GM23338 (cell line): ENCODE measurements at regions not wholly inside any gene's neighbourhood (a gene's known extent, or its start where the extent isn't known, plus 50 kb on each side); places are given as distances from the start of the nearest gene placed in this dataset.

ENCODE experiments used
- ATAC-seq: fragments of 200-7000 bp; cut with Tn5 transposase; 3 replicates; pipeline ENCODE4 v1.9.1; 2020
- DNase-seq: peaks from one replicate; pipeline ENCODE4 v3.0.0-alpha.2; 2015; ENCODE audit warnings: low spot score
- H2AFZ ChIP-seq: fragments of 200-600 bp; sonication (generic); 2 replicates; pipeline ENCODE4 v1.8.0; 2016; ENCODE audit warnings: antibody characterized with exemption, mild to moderate bottlenecking, moderate library complexity
- H3F3A ChIP-seq: fragments of 200-600 bp; sonication (generic); replicated peaks from 2 replicates; pipeline ENCODE4 v1.8.0; 2017; ENCODE audit warnings: antibody characterized with exemption, mixed run types, low read depth
- H3K27ac ChIP-seq: fragments of 200-600 bp; sonication (generic); 2 replicates; pipeline ENCODE4 v1.6.1; 2016; ENCODE audit warnings: low read depth
- H3K27me3 ChIP-seq: fragments of 200-600 bp; sonication (generic); 2 replicates; pipeline ENCODE4 v1.8.0; 2016; ENCODE audit warnings: mild to moderate bottlenecking, mixed run types, moderate library complexity; ENCODE audit not compliant: insufficient read depth
- H3K36me3 ChIP-seq: fragments of 200-600 bp; sonication (generic); 2 replicates; pipeline ENCODE4 v1.8.0; 2016; ENCODE audit warnings: mild to moderate bottlenecking; ENCODE audit not compliant: insufficient read depth
- H3K4me1 ChIP-seq: fragments of 200-600 bp; sonication (generic); 2 replicates; pipeline ENCODE4 v1.8.0; 2016; ENCODE audit warnings: mild to moderate bottlenecking, moderate library complexity; ENCODE audit not compliant: insufficient read depth
- H3K4me2 ChIP-seq: fragments of 200-600 bp; sonication (generic); 2 replicates; pipeline ENCODE4 v1.7.1; 2017; ENCODE audit warnings: mixed run types
- H3K4me3 ChIP-seq: fragments of 200-600 bp; sonication (generic); 2 replicates; pipeline ENCODE4 v1.6.1; 2016; ENCODE audit warnings: mixed run types
- H3K79me2 ChIP-seq: fragments of 200-600 bp; sonication (generic); replicated peaks from 2 replicates; pipeline ENCODE4 v1.8.0; 2017; ENCODE audit warnings: mild to moderate bottlenecking; ENCODE audit not compliant: insufficient read depth
- H3K9me2 ChIP-seq: fragments of 200-600 bp; sonication (generic); 2 replicates; pipeline ENCODE4 v1.8.0; 2017; ENCODE audit not compliant: insufficient read depth
- H4K20me1 ChIP-seq: fragments of 200-600 bp; sonication (generic); replicated peaks from 2 replicates; pipeline ENCODE4 v1.8.0; 2017; ENCODE audit warnings: mild to moderate bottlenecking; ENCODE audit not compliant: insufficient read depth
- H3K27ac Mint-ChIP-seq: 2 replicates; pipeline ENCODE4 v1.8.0; 2020; ENCODE audit warnings: inconsistent platforms, mild to moderate bottlenecking, moderate library complexity, mixed read lengths
- H3K27me3 Mint-ChIP-seq: 3 replicates; pipeline ENCODE4 v1.8.0; 2022; ENCODE audit warnings: low read depth, mild to moderate bottlenecking, moderate library complexity, mixed read lengths, inconsistent platforms; ENCODE audit not compliant: insufficient read depth, poor library complexity
- H3K36me3 Mint-ChIP-seq: 3 replicates; pipeline ENCODE4 v1.8.0; 2021; ENCODE audit warnings: low read depth, mild to moderate bottlenecking, inconsistent platforms, moderate library complexity, mixed read lengths
- H3K4me1 Mint-ChIP-seq: 3 replicates; pipeline ENCODE4 v1.8.0; 2020; ENCODE audit warnings: mild to moderate bottlenecking, inconsistent platforms, mixed read lengths
- H3K4me3 Mint-ChIP-seq: 3 replicates; pipeline ENCODE4 v1.8.0; 2021; ENCODE audit warnings: moderate library complexity, mild to moderate bottlenecking, inconsistent platforms, mixed read lengths
- H3K9me3 Mint-ChIP-seq: 3 replicates; pipeline ENCODE4 v1.8.0; 2020; ENCODE audit warnings: moderate library complexity, mild to moderate bottlenecking, inconsistent platforms, mixed read lengths
- CREB1 ChIP-seq: fragments of 250-450 bp; sonication (Bioruptor Pico); IDR thresholded peaks from 2 replicates; pipeline ENCODE4 v1.5.0; 2020; ENCODE audit warnings: low read depth, mild to moderate bottlenecking, moderate library complexity
- ETS1 ChIP-seq: IDR thresholded peaks from 2 replicates; pipeline ENCODE4 v1.6.1; 2016; ENCODE audit warnings: antibody characterized with exemption
- EZH2 ChIP-seq: fragments of 200-600 bp; sonication (generic); IDR thresholded peaks from one replicate; pipeline ENCODE4 v1.8.0; 2017; ENCODE audit warnings: antibody characterized with exemption, mild to moderate bottlenecking, low read depth; ENCODE audit not compliant: unreplicated experiment
- EZH2phosphoT487 ChIP-seq: fragments of 200-600 bp; sonication (generic); IDR thresholded peaks from one replicate; pipeline ENCODE4 v1.8.1; 2018; ENCODE audit warnings: antibody characterized with exemption; ENCODE audit not compliant: unreplicated experiment
- JUNB ChIP-seq: IDR thresholded peaks from one replicate; pipeline ENCODE4 v1.6.1; 2016; ENCODE audit warnings: antibody characterized with exemption; ENCODE audit not compliant: unreplicated experiment
- NANOG ChIP-seq: IDR thresholded peaks from 2 replicates; pipeline ENCODE4 v1.6.1; 2016; ENCODE audit warnings: antibody characterized with exemption, borderline replicate concordance
- POLR2AphosphoS5 ChIP-seq: IDR thresholded peaks from 2 replicates; pipeline ENCODE4 v1.6.1; 2016; ENCODE audit warnings: antibody characterized with exemption, low read depth
- REST ChIP-seq: IDR thresholded peaks from one replicate; pipeline ENCODE4 v1.6.1; 2018; ENCODE audit warnings: antibody characterized with exemption; ENCODE audit not compliant: unreplicated experiment
- STAT1 ChIP-seq: IDR thresholded peaks from one replicate; pipeline ENCODE4 v1.6.1; 2016; ENCODE audit warnings: antibody characterized with exemption; ENCODE audit not compliant: unreplicated experiment
- ZNF114 ChIP-seq: fragments of 250-450 bp; sonication (Bioruptor Pico); IDR thresholded peaks from 2 replicates; pipeline ENCODE4 v1.5.0; 2020; ENCODE audit warnings: mild to moderate bottlenecking, moderate library complexity
- ZNF331 ChIP-seq: fragments of 250-450 bp; sonication (Bioruptor Pico); IDR thresholded peaks from 2 replicates; pipeline ENCODE4 v1.5.0; 2020; ENCODE audit warnings: low read depth, mild to moderate bottlenecking, moderate library complexity
- ZNF462 ChIP-seq: fragments of 250-450 bp; sonication (Bioruptor Pico); IDR thresholded peaks from 2 replicates; pipeline ENCODE4 v1.5.0; 2020; ENCODE audit warnings: mild to moderate bottlenecking, moderate library complexity
- TF ChIP-seq, protein P1 (sequence below), 2 experiments: fragments of 200-600 bp in 1 of 2; sonication (generic) in 1 of 2; conservative IDR thresholded peaks; 2 replicates each; pipeline versions ENCODE4 v1.5.1 to v1.6.1; 2016 to 2017; ENCODE audit warnings: antibody characterized with exemption in 2 of 2, low read depth in 2 of 2, mild to moderate bottlenecking in 2 of 2, moderate library complexity in 1 of 2

DNA sequence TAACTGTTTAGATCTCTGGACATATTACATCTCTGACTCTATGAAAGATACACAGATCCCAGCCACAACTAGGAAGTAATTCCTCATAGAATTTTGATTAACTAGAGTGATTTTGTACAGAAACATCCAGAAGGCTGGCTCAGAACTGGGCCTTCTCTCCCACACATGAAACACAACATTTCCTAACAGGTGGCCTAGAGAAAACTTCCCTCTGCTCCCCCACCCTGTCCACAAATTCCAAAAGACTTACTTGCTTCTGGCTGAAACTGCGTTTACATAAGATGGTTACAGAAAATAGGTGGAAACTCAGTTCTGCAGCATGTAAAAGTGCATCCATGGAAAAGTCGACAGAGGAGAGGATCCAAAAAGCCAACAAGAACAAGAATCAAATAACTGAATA is 132.9 kb downstream of the FZD1 start:
- Mint-ChIP-seq H3K9me3 (peaks cover 7% of the 10 kb centered on the region; the same call in 2 of the 3 replicates), H3K36me3 (no peaks in the 10 kb centered on the region), H3K27ac (no peak overlapping the region), H3K4me3 (no peak overlapping the region), H3K4me1 (no peaks in the 10 kb centered on the region), H3K27me3 (peaks cover 5% of the 10 kb centered on the region)
- Histone ChIP-seq H3K27me3 (no peaks in the 10 kb centered on the region), H3K4me2 (no peak overlapping the region), H3K79me2 (no peaks in the 10 kb centered on the region), H3K36me3 (no peaks in the 10 kb centered on the region), H3K4me3 (no peak overlapping the region), H3F3A (no peaks in the 10 kb centered on the region), H3K4me1 (no peaks in the 10 kb centered on the region), H2AFZ (no peak overlapping the region), H3K9me2 (0 out of 2 replicates have a peak, but pooled peaks cover 3% of the 10 kb centered on the region), H3K27ac (no peak overlapping the region), H4K20me1 (no peaks in the 10 kb centered on the region)
- TF ChIP-seq POLR2AphosphoS5 (no peak), NANOG (no peak), EZH2 (no peak), CREB1 (CRISPR knock-in tag) (no peak), ETS1 (no peak), EZH2phosphoT487 (no peak), REST (no peak), ZNF331 (CRISPR knock-in tag) (no peak), ZNF114 (CRISPR knock-in tag) (no peak), ZNF462 (CRISPR knock-in tag) (no peak), JUNB (no peak), STAT1 (no peak)
- TF ChIP-seq, protein P1, sequence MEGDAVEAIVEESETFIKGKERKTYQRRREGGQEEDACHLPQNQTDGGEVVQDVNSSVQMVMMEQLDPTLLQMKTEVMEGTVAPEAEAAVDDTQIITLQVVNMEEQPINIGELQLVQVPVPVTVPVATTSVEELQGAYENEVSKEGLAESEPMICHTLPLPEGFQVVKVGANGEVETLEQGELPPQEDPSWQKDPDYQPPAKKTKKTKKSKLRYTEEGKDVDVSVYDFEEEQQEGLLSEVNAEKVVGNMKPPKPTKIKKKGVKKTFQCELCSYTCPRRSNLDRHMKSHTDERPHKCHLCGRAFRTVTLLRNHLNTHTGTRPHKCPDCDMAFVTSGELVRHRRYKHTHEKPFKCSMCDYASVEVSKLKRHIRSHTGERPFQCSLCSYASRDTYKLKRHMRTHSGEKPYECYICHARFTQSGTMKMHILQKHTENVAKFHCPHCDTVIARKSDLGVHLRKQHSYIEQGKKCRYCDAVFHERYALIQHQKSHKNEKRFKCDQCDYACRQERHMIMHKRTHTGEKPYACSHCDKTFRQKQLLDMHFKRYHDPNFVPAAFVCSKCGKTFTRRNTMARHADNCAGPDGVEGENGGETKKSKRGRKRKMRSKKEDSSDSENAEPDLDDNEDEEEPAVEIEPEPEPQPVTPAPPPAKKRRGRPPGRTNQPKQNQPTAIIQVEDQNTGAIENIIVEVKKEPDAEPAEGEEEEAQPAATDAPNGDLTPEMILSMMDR (conservative IDR thresholded peaks at IDR 0.05; ENCODE audit: low read depth in 2 of 2): no peak
- ATAC-seq (no peak), DNase-seq (no peak)
